Chondrocyte (in vitro differentiated cells): ENCODE measurements at regions not wholly inside any gene's neighbourhood (a gene's known extent, or its start where the extent isn't known, plus 50 kb on each side); places are given as distances from the start of the nearest gene placed in this dataset.

Source experiments
- DNase-seq: peaks from one replicate; pipeline ENCODE4 v3.0.0; 2021; ENCODE audit warnings: mixed read lengths, low spot score
- H3K27ac Mint-ChIP-seq: one replicate; pipeline ENCODE4 v1.8.0; 2021; ENCODE audit warnings: mild to moderate bottlenecking, moderate library complexity, mixed read lengths; ENCODE audit not compliant: unreplicated experiment
- H3K27me3 Mint-ChIP-seq: 2 replicates; pipeline ENCODE4 v1.8.0; 2021; ENCODE audit warnings: low read depth, mixed read lengths
- H3K36me3 Mint-ChIP-seq: 2 replicates; pipeline ENCODE4 v1.8.0; 2021; ENCODE audit warnings: low read depth, mixed read lengths
- H3K4me1 Mint-ChIP-seq: 2 replicates; pipeline ENCODE4 v1.8.0; 2021; ENCODE audit warnings: low read depth, mild to moderate bottlenecking, mixed read lengths
- H3K4me3 Mint-ChIP-seq: one replicate; pipeline ENCODE4 v1.8.0; 2021; ENCODE audit warnings: mild to moderate bottlenecking, moderate library complexity, mixed read lengths; ENCODE audit not compliant: unreplicated experiment
- H3K9me3 Mint-ChIP-seq: 2 replicates; pipeline ENCODE4 v1.8.0; 2021; ENCODE audit warnings: low read depth, mixed read lengths
- TF ChIP-seq, protein P1 (sequence below): fragments of 200-600 bp; sonication (generic); IDR thresholded peaks from 2 replicates; pipeline ENCODE4 v1.5.0; 2021; ENCODE audit warnings: antibody characterized with exemption, mild to moderate bottlenecking, moderate library complexity

DNA sequence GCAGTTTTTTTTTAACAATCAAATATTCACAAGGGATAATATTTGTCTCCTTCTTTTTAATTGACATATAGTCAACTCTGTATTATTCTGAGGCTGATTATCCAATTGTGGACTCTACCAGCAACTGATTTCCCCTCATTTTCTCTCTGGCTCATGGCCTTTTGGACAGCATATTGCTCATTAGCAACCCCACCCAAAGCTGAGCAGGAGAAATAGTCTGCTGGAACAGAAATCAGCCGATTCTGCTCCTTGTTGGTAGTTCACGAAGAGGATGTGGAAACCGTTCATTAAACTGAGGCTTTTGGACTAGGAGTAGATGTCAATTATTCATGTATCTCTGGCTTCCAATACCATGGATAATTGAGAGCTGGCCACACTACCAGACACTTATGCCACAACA, 428.4 kb upstream of the INTU start:
- peaks cover 25% of the 10 kb centered on the region for H3K9me3 Mint-ChIP-seq
- no peak overlapping the region for H3K4me3 Mint-ChIP-seq
- H3K27ac Mint-ChIP-seq = peak overlapping the region; percentile 68
- TF ChIP-seq, protein P1, sequence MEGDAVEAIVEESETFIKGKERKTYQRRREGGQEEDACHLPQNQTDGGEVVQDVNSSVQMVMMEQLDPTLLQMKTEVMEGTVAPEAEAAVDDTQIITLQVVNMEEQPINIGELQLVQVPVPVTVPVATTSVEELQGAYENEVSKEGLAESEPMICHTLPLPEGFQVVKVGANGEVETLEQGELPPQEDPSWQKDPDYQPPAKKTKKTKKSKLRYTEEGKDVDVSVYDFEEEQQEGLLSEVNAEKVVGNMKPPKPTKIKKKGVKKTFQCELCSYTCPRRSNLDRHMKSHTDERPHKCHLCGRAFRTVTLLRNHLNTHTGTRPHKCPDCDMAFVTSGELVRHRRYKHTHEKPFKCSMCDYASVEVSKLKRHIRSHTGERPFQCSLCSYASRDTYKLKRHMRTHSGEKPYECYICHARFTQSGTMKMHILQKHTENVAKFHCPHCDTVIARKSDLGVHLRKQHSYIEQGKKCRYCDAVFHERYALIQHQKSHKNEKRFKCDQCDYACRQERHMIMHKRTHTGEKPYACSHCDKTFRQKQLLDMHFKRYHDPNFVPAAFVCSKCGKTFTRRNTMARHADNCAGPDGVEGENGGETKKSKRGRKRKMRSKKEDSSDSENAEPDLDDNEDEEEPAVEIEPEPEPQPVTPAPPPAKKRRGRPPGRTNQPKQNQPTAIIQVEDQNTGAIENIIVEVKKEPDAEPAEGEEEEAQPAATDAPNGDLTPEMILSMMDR = no peak
- H3K27me3 Mint-ChIP-seq = no peaks in the 10 kb centered on the region
- no peak for DNase-seq
- peaks cover 7% of the 10 kb centered on the region for H3K36me3 Mint-ChIP-seq
- H3K4me1 Mint-ChIP-seq = peaks cover 30% of the 10 kb centered on the region

DNA sequence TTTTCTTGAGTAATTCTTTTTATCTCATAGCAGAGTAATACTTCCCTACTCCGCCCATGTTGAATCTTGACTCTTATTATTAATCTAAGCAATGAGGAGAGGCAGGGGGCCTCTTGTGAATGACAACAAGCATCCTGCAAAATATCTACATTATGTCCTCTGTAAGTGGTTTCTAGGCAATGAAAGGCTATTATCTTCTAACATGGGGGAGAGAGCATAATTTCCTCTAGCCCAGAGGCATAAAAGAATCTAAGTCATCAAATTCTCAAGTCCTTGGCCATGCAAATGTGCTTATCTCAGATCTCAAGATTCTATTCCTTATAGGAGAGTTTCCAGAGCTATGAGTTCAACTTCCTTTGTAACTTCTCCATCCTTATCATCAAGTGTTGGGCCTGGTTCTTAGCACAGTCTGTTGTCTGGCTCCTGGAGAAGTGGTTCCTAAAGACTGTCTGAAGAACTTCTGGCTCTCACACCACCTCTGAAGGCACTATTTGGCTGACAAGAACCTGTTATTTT, 423.1 kb upstream of the INTU start:
- TF ChIP-seq, protein P1 = no peak
- H3K27ac Mint-ChIP-seq = no peak overlapping the region
- H3K9me3 Mint-ChIP-seq = peaks cover 12% of the 10 kb centered on the region
- H3K4me1 Mint-ChIP-seq = peaks cover 52% of the 10 kb centered on the region
- no peaks in the 10 kb centered on the region for H3K27me3 Mint-ChIP-seq
- H3K36me3 Mint-ChIP-seq = peaks cover 1% of the 10 kb centered on the region
- H3K4me3 Mint-ChIP-seq = no peak overlapping the region
- no peak for DNase-seq

DNA sequence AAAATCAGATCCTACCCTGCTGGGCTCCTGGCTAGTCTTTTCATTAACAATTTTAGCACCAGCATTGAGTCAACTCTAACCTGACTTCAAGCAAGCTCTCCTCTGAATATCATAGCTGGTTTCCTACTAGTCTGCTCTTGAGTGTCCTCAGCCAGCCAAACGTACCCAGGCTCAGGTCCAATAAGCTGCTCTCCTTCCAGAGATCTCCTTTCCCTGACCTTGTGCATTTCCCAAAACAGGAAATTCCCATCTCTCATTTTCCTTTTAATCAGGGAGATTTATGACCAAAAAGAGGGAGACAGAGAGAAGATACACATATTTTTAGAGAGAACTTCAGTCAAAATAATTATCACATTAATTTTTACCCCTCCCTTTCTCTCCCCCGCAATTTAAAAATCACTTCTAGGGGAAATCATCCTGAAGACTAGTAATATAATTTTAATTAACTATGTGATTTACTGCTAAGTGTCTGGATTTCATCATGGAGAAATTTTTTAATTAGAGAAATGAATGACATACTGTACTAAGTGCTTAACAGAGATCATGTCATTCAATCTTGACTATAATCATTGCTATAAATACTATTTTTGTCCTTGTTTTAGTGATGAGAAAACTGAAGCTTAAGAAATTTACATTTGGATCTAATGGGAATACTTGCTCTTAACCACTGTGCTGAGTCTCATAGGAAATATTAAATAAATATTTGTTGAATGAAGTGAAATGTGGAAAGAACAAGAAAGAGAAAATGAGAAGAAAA, 421.7 kb upstream of the INTU start:
- H3K4me1 Mint-ChIP-seq = peaks cover 48% of the 10 kb centered on the region
- peaks cover 1% of the 10 kb centered on the region for H3K36me3 Mint-ChIP-seq
- no peak overlapping the region for H3K4me3 Mint-ChIP-seq
- H3K9me3 Mint-ChIP-seq = peaks cover 12% of the 10 kb centered on the region
- peak overlapping the region; percentile 79 for H3K27ac Mint-ChIP-seq
- DNase-seq = no peak
- TF ChIP-seq, protein P1 = no peak
- H3K27me3 Mint-ChIP-seq = no peaks in the 10 kb centered on the region

DNA sequence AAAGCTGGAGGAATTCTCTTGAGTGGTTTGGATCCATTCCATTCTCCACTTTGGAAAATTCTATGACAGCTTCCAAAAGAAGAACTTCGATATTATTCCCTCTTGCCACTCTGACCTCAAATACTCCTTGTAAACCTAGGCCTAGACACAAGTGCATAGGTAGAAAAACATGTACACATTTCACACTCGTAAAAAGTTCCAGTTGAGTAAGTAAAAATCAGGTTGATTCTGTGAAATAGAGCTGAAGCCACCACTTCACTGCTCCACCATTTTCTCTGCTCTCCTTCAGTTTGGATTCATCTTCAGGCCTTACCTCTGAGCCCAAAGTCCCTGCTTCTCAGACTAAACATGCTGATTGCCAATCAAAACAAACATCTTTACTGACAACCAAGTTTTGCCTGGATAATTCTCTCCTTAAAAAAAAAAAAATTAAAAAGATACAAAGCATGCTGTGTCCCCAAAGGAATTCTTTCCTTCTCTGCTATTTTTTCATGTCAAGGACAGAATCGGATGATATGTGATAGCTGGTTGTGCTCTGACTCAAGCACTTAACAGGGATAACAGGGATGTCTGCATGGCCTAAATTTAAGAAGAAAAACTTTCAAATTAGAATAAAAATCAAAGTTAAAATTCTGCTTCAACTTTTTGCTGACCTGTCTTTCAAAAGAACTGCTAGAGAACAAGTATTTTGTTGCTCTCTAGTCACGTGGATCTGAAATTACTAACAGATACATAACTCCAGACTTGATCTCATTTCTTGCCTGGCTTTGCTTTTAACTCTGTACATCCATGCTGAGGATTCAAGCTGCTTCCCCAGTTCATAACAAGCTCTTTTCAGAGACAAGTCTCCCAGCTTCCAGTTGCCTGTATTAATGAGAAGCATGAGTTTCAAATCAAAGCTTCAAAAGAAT, 420.9 kb upstream of the INTU start:
- TF ChIP-seq, protein P1 = no peak
- DNase-seq = no peak
- Mint-ChIP-seq H3K27me3 (no peaks in the 10 kb centered on the region), H3K9me3 (peaks cover 7% of the 10 kb centered on the region), H3K27ac (peak overlapping the region; percentile 79), H3K36me3 (peaks cover 1% of the 10 kb centered on the region), H3K4me3 (no peak overlapping the region), H3K4me1 (peaks cover 57% of the 10 kb centered on the region)

DNA sequence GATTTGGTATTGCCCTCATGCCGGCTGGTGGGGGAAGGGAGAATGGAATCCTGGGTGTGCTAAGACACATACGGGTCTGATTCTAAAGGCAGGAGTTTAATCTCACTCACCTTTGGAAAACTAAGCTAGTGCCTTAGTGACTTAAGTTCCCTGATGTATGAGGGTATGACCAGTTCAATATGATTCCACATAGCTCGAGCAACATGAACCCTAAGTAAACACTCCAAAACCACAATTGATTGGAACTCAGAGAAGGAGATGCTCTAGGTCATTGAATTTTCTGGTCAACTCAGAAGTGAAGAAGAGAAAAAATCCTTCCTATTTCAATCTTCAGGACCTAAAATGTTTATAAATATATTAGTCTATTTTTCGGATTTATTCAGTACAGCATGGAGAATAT, 420.1 kb upstream of the INTU start:
- no peak for DNase-seq
- Mint-ChIP-seq H3K27ac (peak overlapping the region; percentile 79), H3K4me3 (no peak overlapping the region), H3K4me1 (peaks cover 65% of the 10 kb centered on the region), H3K9me3 (peaks cover 6% of the 10 kb centered on the region), H3K27me3 (no peaks in the 10 kb centered on the region), H3K36me3 (no peaks in the 10 kb centered on the region)
- TF ChIP-seq, protein P1 = no peak
